ENCODE measurements at regions not wholly inside any gene's neighbourhood (a gene's known extent, or its start where the extent isn't known, plus 50 kb on each side); places are given as distances from the start of the nearest gene placed in this dataset.

DNA sequence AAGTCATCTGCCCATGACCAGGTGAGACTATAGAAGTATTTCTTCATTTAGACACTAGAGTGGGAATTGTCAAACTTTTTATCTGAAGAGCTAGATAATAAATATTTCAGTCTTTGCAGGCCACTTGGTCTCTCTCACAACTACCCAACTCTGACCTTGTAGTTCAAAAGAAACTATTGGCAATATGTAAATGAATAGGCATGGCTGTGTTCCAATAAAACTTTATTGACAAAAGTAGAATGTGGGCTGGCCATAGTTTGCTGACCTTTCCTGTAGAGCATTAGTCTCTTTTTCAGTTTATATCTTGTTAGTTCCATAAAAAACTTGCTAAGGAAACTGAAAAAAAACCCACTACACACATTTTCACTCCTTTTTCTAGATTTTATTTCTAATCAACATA, 535.5 kb downstream of the PRR16 start:
- Histone ChIP-seq H3K9me3 (ENCODE audit: control insufficient read depth in 1 of 2, insufficient read depth in 1 of 2, low read depth in 1 of 2, low read length in 2 of 2) (no peaks in the 10 kb centered on the region), H3K9me2 (ENCODE audit: insufficient read depth) (no peaks in the 10 kb centered on the region), H3K9ac (ENCODE audit: low read length) (no peak overlapping the region), H2AFZ (ENCODE audit: low read depth, low read length, poor library complexity, severe bottlenecking) (no peak overlapping the region), H3K4me1 (ENCODE audit: control insufficient read depth in 1 of 2, insufficient read depth in 2 of 2, low read length in 2 of 2) (no peaks in the 10 kb centered on the region), H3K79me2 (ENCODE audit: insufficient read depth, low read length) (no peaks in the 10 kb centered on the region), H3K27me3 (ENCODE audit: insufficient read depth, low read length) (no peaks in the 10 kb centered on the region), H4K20me1 (ENCODE audit: insufficient read depth) (no peaks in the 10 kb centered on the region), H3K27ac (ENCODE audit: low read depth, low read length) (no peak overlapping the region), H3K36me3 (ENCODE audit: control insufficient read depth in 1 of 2, insufficient read depth in 2 of 2, low read length in 2 of 2) (no peaks in the 10 kb centered on the region), H3K4me3 (replicated peaks in 1 of 2; ENCODE audit: low read depth in 1 of 2, low read length in 2 of 2) (no peak overlapping the region), H3K4me2 (ENCODE audit: low read length) (no peak overlapping the region)
- ChIA-PET POLR2A (no interaction called here), RAD21 (ENCODE audit: low non-redundant PET in 1 of 2, low total read pairs in 2 of 2, uncharacterized antibody in 2 of 2, unreplicated experiment in 2 of 2) (no interaction called here), CTCF (no interaction called here)
- intact Hi-C loops (cut with micrococcal nuclease): no loop called here
- ATAC-seq (no peak), DNase-seq (ENCODE audit: low read depth, low spot score) (no peak)
- no TSS peak for BruUV-seq (replicated peaks)
- TF ChIP-seq EZH2 (IDR thresholded peaks at IDR 0.05) (no peak), EGR1 (IDR thresholded peaks at IDR 0.05; ENCODE audit: low read depth) (no peak), SP1 (IDR thresholded peaks at IDR 0.05; ENCODE audit: low read depth) (no peak), EZH2phosphoT487 (IDR thresholded peaks at IDR 0.05; ENCODE audit: borderline replicate concordance) (no peak), SRF (IDR thresholded peaks at IDR 0.05; ENCODE audit: low read depth) (no peak), JUND (IDR thresholded peaks at IDR 0.05) (no peak), FOSL1 (IDR thresholded peaks at IDR 0.05; ENCODE audit: low read depth) (no peak), POLR2A (IDR thresholded peaks at IDR 0.05; ENCODE audit: borderline replicate concordance, extremely low read depth, insufficient read depth, insufficient read length) (no peak), ELF1 (IDR thresholded peaks at IDR 0.05; ENCODE audit: borderline replicate concordance, low read depth) (no peak)
- TF ChIP-seq, protein P1, sequence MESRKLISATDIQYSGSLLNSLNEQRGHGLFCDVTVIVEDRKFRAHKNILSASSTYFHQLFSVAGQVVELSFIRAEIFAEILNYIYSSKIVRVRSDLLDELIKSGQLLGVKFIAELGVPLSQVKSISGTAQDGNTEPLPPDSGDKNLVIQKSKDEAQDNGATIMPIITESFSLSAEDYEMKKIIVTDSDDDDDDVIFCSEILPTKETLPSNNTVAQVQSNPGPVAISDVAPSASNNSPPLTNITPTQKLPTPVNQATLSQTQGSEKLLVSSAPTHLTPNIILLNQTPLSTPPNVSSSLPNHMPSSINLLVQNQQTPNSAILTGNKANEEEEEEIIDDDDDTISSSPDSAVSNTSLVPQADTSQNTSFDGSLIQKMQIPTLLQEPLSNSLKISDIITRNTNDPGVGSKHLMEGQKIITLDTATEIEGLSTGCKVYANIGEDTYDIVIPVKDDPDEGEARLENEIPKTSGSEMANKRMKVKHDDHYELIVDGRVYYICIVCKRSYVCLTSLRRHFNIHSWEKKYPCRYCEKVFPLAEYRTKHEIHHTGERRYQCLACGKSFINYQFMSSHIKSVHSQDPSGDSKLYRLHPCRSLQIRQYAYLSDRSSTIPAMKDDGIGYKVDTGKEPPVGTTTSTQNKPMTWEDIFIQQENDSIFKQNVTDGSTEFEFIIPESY (IDR thresholded peaks at IDR 0.05; ENCODE audit: extremely low read depth, insufficient replicate concordance, low read length): no peak
- TF ChIP-seq, protein P2, sequence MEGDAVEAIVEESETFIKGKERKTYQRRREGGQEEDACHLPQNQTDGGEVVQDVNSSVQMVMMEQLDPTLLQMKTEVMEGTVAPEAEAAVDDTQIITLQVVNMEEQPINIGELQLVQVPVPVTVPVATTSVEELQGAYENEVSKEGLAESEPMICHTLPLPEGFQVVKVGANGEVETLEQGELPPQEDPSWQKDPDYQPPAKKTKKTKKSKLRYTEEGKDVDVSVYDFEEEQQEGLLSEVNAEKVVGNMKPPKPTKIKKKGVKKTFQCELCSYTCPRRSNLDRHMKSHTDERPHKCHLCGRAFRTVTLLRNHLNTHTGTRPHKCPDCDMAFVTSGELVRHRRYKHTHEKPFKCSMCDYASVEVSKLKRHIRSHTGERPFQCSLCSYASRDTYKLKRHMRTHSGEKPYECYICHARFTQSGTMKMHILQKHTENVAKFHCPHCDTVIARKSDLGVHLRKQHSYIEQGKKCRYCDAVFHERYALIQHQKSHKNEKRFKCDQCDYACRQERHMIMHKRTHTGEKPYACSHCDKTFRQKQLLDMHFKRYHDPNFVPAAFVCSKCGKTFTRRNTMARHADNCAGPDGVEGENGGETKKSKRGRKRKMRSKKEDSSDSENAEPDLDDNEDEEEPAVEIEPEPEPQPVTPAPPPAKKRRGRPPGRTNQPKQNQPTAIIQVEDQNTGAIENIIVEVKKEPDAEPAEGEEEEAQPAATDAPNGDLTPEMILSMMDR (IDR thresholded peaks at IDR 0.05 in 2 of 3, conservative IDR thresholded peaks at IDR 0.05 in 1 of 3; ENCODE audit: borderline replicate concordance in 1 of 3, insufficient read depth in 1 of 3, low read depth in 2 of 3, low read length in 2 of 3): no peak

Measured in HCT116 (cell line).